ENCODE measurements at regions not wholly inside any gene's neighbourhood (a gene's known extent, or its start where the extent isn't known, plus 50 kb on each side); places are given as distances from the start of the nearest gene placed in this dataset.

- no peaks in the 10 kb centered on the region for H3K9me2 ChIP-seq (ENCODE audit: insufficient read depth)
- DNase-seq (ENCODE audit: low read depth, low spot score) (no peak), ATAC-seq (no peak)
- H3K4me3 ChIP-seq (replicated peaks in 1 of 2; ENCODE audit: low read depth in 1 of 2, low read length in 2 of 2) = no peak overlapping the region
- intact Hi-C loops (cut with micrococcal nuclease) = no loop called here
- no TSS peak for BruUV-seq (replicated peaks)
- no peak overlapping the region for H3K4me2 ChIP-seq (ENCODE audit: low read length)
- ChIA-PET RAD21 (ENCODE audit: low non-redundant PET in 1 of 2, low total read pairs in 2 of 2, uncharacterized antibody in 2 of 2, unreplicated experiment in 2 of 2) (no interaction called here), POLR2A (no interaction called here), CTCF (no interaction called here)
- no peak overlapping the region for H2AFZ ChIP-seq (ENCODE audit: low read depth, low read length, poor library complexity, severe bottlenecking)
- no peak overlapping the region for H3K9ac ChIP-seq (ENCODE audit: low read length)
- no peak overlapping the region for H3K27ac ChIP-seq (ENCODE audit: low read depth, low read length)
- TF ChIP-seq EGR1 (IDR thresholded peaks at IDR 0.05; ENCODE audit: low read depth) (no peak), ZFX (IDR thresholded peaks at IDR 0.05) (no peak), REST (IDR thresholded peaks at IDR 0.05; ENCODE audit: low read depth) (no peak), EZH2phosphoT487 (IDR thresholded peaks at IDR 0.05; ENCODE audit: borderline replicate concordance) (no peak), CTCF (IDR thresholded peaks at IDR 0.05 in 2 of 3, conservative IDR thresholded peaks at IDR 0.05 in 1 of 3; ENCODE audit: borderline replicate concordance in 1 of 3, insufficient read depth in 1 of 3, low read depth in 2 of 3, low read length in 2 of 3) (no peak), ZBTB33 (IDR thresholded peaks at IDR 0.05; ENCODE audit: extremely low read depth, insufficient replicate concordance, low read length) (no peak), ZNF274 (IDR thresholded peaks at IDR 0.05; ENCODE audit: low read depth, low read length) (no peak), FOSL1 (IDR thresholded peaks at IDR 0.05; ENCODE audit: low read depth) (no peak), SIN3A (IDR thresholded peaks at IDR 0.05; ENCODE audit: low read depth) (no peak), YY1 (IDR thresholded peaks at IDR 0.05; ENCODE audit: extremely low read depth, insufficient replicate concordance, low read depth, low read length) (no peak), CEBPB (IDR thresholded peaks at IDR 0.05; ENCODE audit: low read depth) (no peak), CBX3 (IDR thresholded peaks at IDR 0.05; ENCODE audit: low read depth) (no peak), POLR2AphosphoS5 (IDR thresholded peaks at IDR 0.05; ENCODE audit: low read depth, low read length) (no peak), POLR2A (IDR thresholded peaks at IDR 0.05; ENCODE audit: borderline replicate concordance, extremely low read depth, insufficient read depth, insufficient read length) (no peak), SRF (IDR thresholded peaks at IDR 0.05; ENCODE audit: low read depth) (no peak), SP1 (IDR thresholded peaks at IDR 0.05; ENCODE audit: low read depth) (no peak), ELF1 (IDR thresholded peaks at IDR 0.05; ENCODE audit: borderline replicate concordance, low read depth) (no peak), EZH2 (IDR thresholded peaks at IDR 0.05) (no peak), RAD21 (IDR thresholded peaks at IDR 0.05; ENCODE audit: low read depth) (no peak)
- TF ChIP-seq, protein P1, sequence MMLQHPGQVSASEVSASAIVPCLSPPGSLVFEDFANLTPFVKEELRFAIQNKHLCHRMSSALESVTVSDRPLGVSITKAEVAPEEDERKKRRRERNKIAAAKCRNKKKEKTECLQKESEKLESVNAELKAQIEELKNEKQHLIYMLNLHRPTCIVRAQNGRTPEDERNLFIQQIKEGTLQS (IDR thresholded peaks at IDR 0.05) = no peak
- H3K79me2 ChIP-seq (ENCODE audit: insufficient read depth, low read length) = no peaks in the 10 kb centered on the region
- H4K20me1 ChIP-seq (ENCODE audit: insufficient read depth) = no peaks in the 10 kb centered on the region
- no peaks in the 10 kb centered on the region for H3K9me3 ChIP-seq (ENCODE audit: control insufficient read depth in 1 of 2, insufficient read depth in 1 of 2, low read depth in 1 of 2, low read length in 2 of 2)
- peaks cover 23% of the 10 kb centered on the region for H3K27me3 ChIP-seq (ENCODE audit: insufficient read depth, low read length)
- H3K4me1 ChIP-seq (ENCODE audit: control insufficient read depth in 1 of 2, insufficient read depth in 2 of 2, low read length in 2 of 2) = no peaks in the 10 kb centered on the region
- H3K36me3 ChIP-seq (ENCODE audit: control insufficient read depth in 1 of 2, insufficient read depth in 2 of 2, low read length in 2 of 2) = no peaks in the 10 kb centered on the region
Observed at GRCh38 chr5:66327008-66327407, 182.9 kb downstream of the SREK1 start.
